ENCODE measurements at regions not wholly inside any gene's neighbourhood (a gene's known extent, or its start where the extent isn't known, plus 50 kb on each side); places are given as distances from the start of the nearest gene placed in this dataset.

DNA sequence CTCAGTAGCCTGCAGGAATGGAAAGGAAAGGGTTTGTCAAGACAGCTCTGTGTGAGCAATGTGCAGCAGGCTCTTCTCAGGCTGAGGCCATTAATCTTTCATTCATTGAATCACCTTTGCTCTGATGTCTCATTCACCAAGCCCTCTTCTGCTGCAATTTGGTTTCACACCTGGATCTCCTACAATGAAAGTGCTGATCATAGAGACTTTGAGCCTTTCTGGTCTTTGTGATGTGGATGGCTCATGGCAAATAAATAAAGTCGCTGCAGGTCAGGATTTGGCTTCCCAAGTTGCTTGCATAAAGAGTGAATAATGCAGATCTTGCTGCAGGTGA is 95.8 kb upstream of the SPRED2 start:
- H3K9me3 ChIP-seq (ENCODE audit: control insufficient read depth, low read length, poor library complexity, severe bottlenecking), result no peaks in the 10 kb centered on the region
- ATAC-seq (no peak), DNase-seq (no peak)
- no peaks in the 10 kb centered on the region for H3K36me3 Mint-ChIP-seq (ENCODE audit: low read depth)
- H3K4me1 Mint-ChIP-seq, result no peaks in the 10 kb centered on the region
- peaks cover 45% of the 10 kb centered on the region for H3K27me3 Mint-ChIP-seq
- H3K4me3 Mint-ChIP-seq, result no peak overlapping the region
- no peak overlapping the region for H3K27ac Mint-ChIP-seq

- DNase-seq, result no peak
- H3K9me3 ChIP-seq (ENCODE audit: control insufficient read depth, low read length, poor library complexity, severe bottlenecking), result no peaks in the 10 kb centered on the region
- peaks cover 41% of the 10 kb centered on the region for H3K27me3 Mint-ChIP-seq
- H3K4me3 Mint-ChIP-seq, result no peak overlapping the region
- no peaks in the 10 kb centered on the region for H3K4me1 Mint-ChIP-seq
- no peaks in the 10 kb centered on the region for H3K36me3 Mint-ChIP-seq (ENCODE audit: low read depth)
- ATAC-seq, result no peak
- H3K27ac Mint-ChIP-seq, result no peak overlapping the region
Observed at GRCh38 chr2:65527451-65528240, 95.2 kb upstream of the SPRED2 start.

GRCh38 chr2:65525616-65526231 is 93.3 kb upstream of the SPRED2 start:
- H3K4me1 Mint-ChIP-seq, result no peaks in the 10 kb centered on the region
- H3K27me3 Mint-ChIP-seq, result peaks cover 27% of the 10 kb centered on the region
- ATAC-seq (no peak), DNase-seq (no peak)
- no peaks in the 10 kb centered on the region for H3K36me3 Mint-ChIP-seq (ENCODE audit: low read depth)
- H3K4me3 Mint-ChIP-seq, result no peak overlapping the region
- H3K9me3 ChIP-seq (ENCODE audit: control insufficient read depth, low read length, poor library complexity, severe bottlenecking), result no peaks in the 10 kb centered on the region
- no peak overlapping the region for H3K27ac Mint-ChIP-seq

GRCh38 chr2:65522922-65523321 is 90.5 kb upstream of the SPRED2 start:
- H3K36me3 Mint-ChIP-seq (ENCODE audit: low read depth), result peaks cover 2% of the 10 kb centered on the region
- H3K4me1 Mint-ChIP-seq, result no peaks in the 10 kb centered on the region
- peaks cover 21% of the 10 kb centered on the region for H3K27me3 Mint-ChIP-seq
- no peak overlapping the region for H3K27ac Mint-ChIP-seq
- ATAC-seq (no peak), DNase-seq (no peak)
- H3K9me3 ChIP-seq (ENCODE audit: control insufficient read depth, low read length, poor library complexity, severe bottlenecking), result no peaks in the 10 kb centered on the region
- H3K4me3 Mint-ChIP-seq, result no peak overlapping the region

DNA sequence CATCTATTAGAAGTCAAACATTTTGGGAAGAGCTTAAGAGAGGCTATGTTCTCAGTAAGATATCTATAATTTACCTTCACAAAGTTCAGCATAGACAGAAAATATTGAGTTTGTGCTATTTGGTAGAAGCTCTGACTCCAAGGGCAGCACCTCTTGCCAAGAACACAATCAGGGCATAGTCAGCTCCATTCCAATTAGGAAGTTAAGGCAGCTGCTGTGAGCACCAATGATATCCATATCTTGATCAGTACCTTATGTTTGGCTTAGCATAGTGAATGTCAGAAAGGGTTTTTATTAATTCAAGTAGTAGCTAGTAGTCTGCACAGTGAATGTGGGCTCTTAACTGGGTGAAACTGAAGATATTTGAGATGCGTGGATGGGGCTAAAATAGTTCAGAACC is 86.4 kb upstream of the SPRED2 start:
- H3K27ac Mint-ChIP-seq, result no peak overlapping the region
- H3K9me3 ChIP-seq (ENCODE audit: control insufficient read depth, low read length, poor library complexity, severe bottlenecking), result no peaks in the 10 kb centered on the region
- DNase-seq (no peak), ATAC-seq (no peak)
- H3K36me3 Mint-ChIP-seq (ENCODE audit: low read depth), result peaks cover 2% of the 10 kb centered on the region
- H3K27me3 Mint-ChIP-seq, result peaks cover 17% of the 10 kb centered on the region
- no peak overlapping the region for H3K4me3 Mint-ChIP-seq
- H3K4me1 Mint-ChIP-seq, result no peaks in the 10 kb centered on the region

- ATAC-seq (no peak), DNase-seq (no peak)
- no peaks in the 10 kb centered on the region for H3K9me3 ChIP-seq (ENCODE audit: control insufficient read depth, low read length, poor library complexity, severe bottlenecking)
- Mint-ChIP-seq H3K4me3 (no peak overlapping the region), H3K4me1 (no peaks in the 10 kb centered on the region), H3K36me3 (ENCODE audit: low read depth) (peaks cover 2% of the 10 kb centered on the region), H3K27me3 (peaks cover 17% of the 10 kb centered on the region), H3K27ac (no peak overlapping the region)
Observed at GRCh38 chr2:65514555-65515195, 82.3 kb upstream of the SPRED2 start.

GRCh38 chr2:65512783-65513182 is 80.4 kb upstream of the SPRED2 start:
- no peaks in the 10 kb centered on the region for H3K36me3 Mint-ChIP-seq (ENCODE audit: low read depth)
- no peaks in the 10 kb centered on the region for H3K9me3 ChIP-seq (ENCODE audit: control insufficient read depth, low read length, poor library complexity, severe bottlenecking)
- DNase-seq (no peak), ATAC-seq (no peak)
- H3K4me3 Mint-ChIP-seq, result no peak overlapping the region
- H3K27ac Mint-ChIP-seq, result no peak overlapping the region
- peaks cover 17% of the 10 kb centered on the region for H3K27me3 Mint-ChIP-seq
- no peaks in the 10 kb centered on the region for H3K4me1 Mint-ChIP-seq

- Mint-ChIP-seq H3K27ac (no peak overlapping the region), H3K4me3 (no peak overlapping the region), H3K4me1 (no peaks in the 10 kb centered on the region), H3K36me3 (ENCODE audit: low read depth) (no peaks in the 10 kb centered on the region), H3K27me3 (peaks cover 17% of the 10 kb centered on the region)
- DNase-seq (no peak), ATAC-seq (no peak)
- no peaks in the 10 kb centered on the region for H3K9me3 ChIP-seq (ENCODE audit: control insufficient read depth, low read length, poor library complexity, severe bottlenecking)
Observed at GRCh38 chr2:65511306-65511705, 78.9 kb upstream of the SPRED2 start.

DNA sequence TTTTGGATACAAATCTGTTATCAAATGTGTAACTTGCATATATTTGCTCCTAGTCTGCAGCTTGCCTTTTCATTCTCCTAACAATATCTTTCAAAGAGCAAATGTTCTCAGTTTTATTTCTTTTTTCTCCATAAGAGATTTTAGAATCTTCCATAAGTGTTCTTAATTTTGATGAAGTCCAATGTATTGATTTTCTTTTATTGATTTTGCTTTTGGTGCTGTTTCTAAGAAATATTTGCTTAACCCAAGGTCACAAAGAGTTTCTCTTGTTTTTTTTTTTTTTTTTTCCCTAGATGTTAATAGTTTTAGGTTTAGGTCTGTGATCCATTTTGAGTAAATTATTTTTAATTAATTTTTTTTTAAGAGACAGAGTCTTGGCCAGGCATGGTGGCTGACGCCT is 75.8 kb upstream of the SPRED2 start:
- ATAC-seq (no peak), DNase-seq (no peak)
- H3K4me3 Mint-ChIP-seq, result no peak overlapping the region
- peaks cover 21% of the 10 kb centered on the region for H3K27me3 Mint-ChIP-seq
- H3K36me3 Mint-ChIP-seq (ENCODE audit: low read depth), result no peaks in the 10 kb centered on the region
- H3K9me3 ChIP-seq (ENCODE audit: control insufficient read depth, low read length, poor library complexity, severe bottlenecking), result no peaks in the 10 kb centered on the region
- H3K27ac Mint-ChIP-seq, result no peak overlapping the region
- peaks cover 2% of the 10 kb centered on the region for H3K4me1 Mint-ChIP-seq

- no peaks in the 10 kb centered on the region for H3K36me3 Mint-ChIP-seq (ENCODE audit: low read depth)
- no peak overlapping the region for H3K27ac Mint-ChIP-seq
- no peak for DNase-seq
- no peak overlapping the region for H3K4me3 Mint-ChIP-seq
- peaks cover 2% of the 10 kb centered on the region for H3K4me1 Mint-ChIP-seq
- H3K9me3 ChIP-seq (ENCODE audit: control insufficient read depth, low read length, poor library complexity, severe bottlenecking), result no peaks in the 10 kb centered on the region
- no peak for ATAC-seq
- peaks cover 24% of the 10 kb centered on the region for H3K27me3 Mint-ChIP-seq
Observed at GRCh38 chr2:65507102-65508069, 75.0 kb upstream of the SPRED2 start.

GRCh38 chr2:65504814-65505697 is 72.7 kb upstream of the SPRED2 start:
- no peak for ATAC-seq
- no peak overlapping the region for H3K27ac Mint-ChIP-seq

GRCh38 chr2:65504201-65504600 is 71.8 kb upstream of the SPRED2 start:
- DNase-seq (no peak), ATAC-seq (no peak)
- no peak overlapping the region for H3K4me3 Mint-ChIP-seq
- H3K27ac Mint-ChIP-seq, result no peak overlapping the region
- H3K36me3 Mint-ChIP-seq (ENCODE audit: low read depth), result no peaks in the 10 kb centered on the region
- H3K4me1 Mint-ChIP-seq, result peaks cover 2% of the 10 kb centered on the region
- H3K27me3 Mint-ChIP-seq, result peaks cover 24% of the 10 kb centered on the region
- H3K9me3 ChIP-seq (ENCODE audit: control insufficient read depth, low read length, poor library complexity, severe bottlenecking), result no peaks in the 10 kb centered on the region

More at GRCh38 chr2:65504814-65505697, 72.7 kb upstream of the SPRED2 start:
- Mint-ChIP-seq H3K36me3 (ENCODE audit: low read depth) (no peaks in the 10 kb centered on the region), H3K4me1 (peaks cover 2% of the 10 kb centered on the region), H3K27me3 (peaks cover 24% of the 10 kb centered on the region), H3K4me3 (no peak overlapping the region)
- no peaks in the 10 kb centered on the region for H3K9me3 ChIP-seq (ENCODE audit: control insufficient read depth, low read length, poor library complexity, severe bottlenecking)
- no peak for DNase-seq

Measured in T-helper 17 cell (primary cell).